HCT116 (cell line): ENCODE measurements at regions not wholly inside any gene's neighbourhood (a gene's known extent, or its start where the extent isn't known, plus 50 kb on each side); places are given as distances from the start of the nearest gene placed in this dataset.

Experiments
- CTCF ChIP-seq, 3 experiments: fragments of 200-600 bp in 1 of 3; sonication (generic) in 1 of 3; IDR thresholded peaks in 2 of 3; conservative IDR thresholded peaks in 1 of 3; 2 replicates each; pipeline ENCODE4 v1.5.1; 2012 to 2017; ENCODE audit warnings: low read depth in 2 of 3, low read length in 2 of 3, antibody characterized with exemption in 1 of 3, borderline replicate concordance in 1 of 3, control low read depth in 1 of 3, mild to moderate bottlenecking in 1 of 3, mixed read lengths in 1 of 3, mixed run types in 1 of 3, moderate library complexity in 1 of 3; ENCODE audit not compliant: insufficient read depth in 1 of 3
- EGR1 ChIP-seq: IDR thresholded peaks from 2 replicates; pipeline ENCODE4 v1.6.1; 2012; ENCODE audit warnings: low read depth
- POLR2A ChIP-seq: IDR thresholded peaks from 2 replicates; pipeline ENCODE4 v1.7.0; 2011; ENCODE audit warnings: borderline replicate concordance; ENCODE audit not compliant: insufficient read depth, insufficient read length; ENCODE audit errors: extremely low read depth

GRCh38 chr11:43582863-43583462 is 97.6 kb upstream of the HSD17B12 start:
- no peak for TF ChIP-seq CTCF (IDR thresholded peaks at IDR 0.05 in 2 of 3, conservative IDR thresholded peaks at IDR 0.05 in 1 of 3; ENCODE audit: borderline replicate concordance in 1 of 3, insufficient read depth in 1 of 3, low read depth in 2 of 3, low read length in 2 of 3)
- TF ChIP-seq EGR1: no peak
- no peak for TF ChIP-seq POLR2A
